GM19467 (cell line): ENCODE measurements at regions not wholly inside any gene's neighbourhood (a gene's known extent, or its start where the extent isn't known, plus 50 kb on each side); places are given as distances from the start of the nearest gene placed in this dataset.

Experiments used
- ATAC-seq: cut with Tn5 transposase; IDR thresholded peaks from one replicate; pipeline ENCODE4 v1.9.1; 2021; ENCODE audit warnings: mild to moderate bottlenecking, moderate library complexity; ENCODE audit not compliant: unreplicated experiment

DNA sequence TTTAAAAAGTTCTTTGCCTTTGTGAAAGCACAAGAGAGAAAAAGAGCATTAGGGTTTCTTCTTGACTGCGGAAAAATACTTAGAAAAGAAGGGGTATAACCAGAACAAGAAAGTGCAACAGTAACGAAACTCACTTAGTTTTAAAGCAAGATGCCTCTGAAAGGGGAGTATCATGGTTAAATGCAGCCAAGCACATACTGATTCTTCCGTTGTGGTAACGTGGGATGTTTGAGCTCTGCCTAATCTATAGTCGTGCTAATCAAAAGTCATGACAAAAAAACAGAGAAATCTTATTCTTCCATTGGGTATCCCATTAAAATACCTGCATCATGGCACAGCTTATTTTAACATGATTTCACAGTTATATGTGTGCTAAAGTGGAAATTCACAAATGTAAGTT is 187.8 kb upstream of the LRFN5 start:
- no peak for ATAC-seq

DNA sequence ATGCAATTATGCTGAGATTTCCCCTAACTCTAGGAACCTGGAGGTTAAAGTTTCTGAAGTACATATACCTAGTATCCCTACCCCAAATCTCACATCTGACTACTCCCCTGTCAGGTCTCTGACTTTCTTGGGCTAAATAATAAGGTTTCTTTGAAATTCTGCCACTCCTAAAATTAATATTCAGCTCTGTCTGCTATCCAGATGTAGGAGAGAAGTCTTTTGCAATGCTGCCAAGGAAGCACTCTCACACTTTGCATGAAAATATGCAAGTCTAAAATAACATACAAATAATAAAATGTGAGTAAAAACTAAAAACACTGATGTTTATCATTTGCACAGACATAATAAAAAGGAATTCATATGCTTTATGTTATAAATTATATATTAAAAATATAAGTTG is 196.9 kb upstream of the LRFN5 start:
- ATAC-seq: no peak

DNA sequence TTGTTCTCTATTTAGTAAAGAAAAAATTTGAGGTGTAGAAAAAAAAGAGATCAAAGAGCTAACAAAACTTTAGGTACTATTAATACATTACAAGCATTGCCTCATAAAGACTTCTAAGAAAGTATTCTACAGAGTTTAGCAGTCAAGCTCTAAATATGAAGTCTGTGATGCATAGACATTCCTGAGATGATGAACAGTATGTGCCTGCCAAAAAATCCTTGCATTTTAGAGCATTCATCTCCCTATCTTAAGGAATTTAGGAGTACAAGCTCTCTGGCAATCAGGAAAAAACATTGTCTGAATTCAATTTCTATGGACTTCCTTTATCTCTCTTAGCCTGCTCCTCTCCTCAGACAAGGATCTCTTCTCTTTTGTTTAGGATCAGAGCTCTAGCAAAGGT is 202.6 kb upstream of the LRFN5 start:
- no peak for ATAC-seq

DNA sequence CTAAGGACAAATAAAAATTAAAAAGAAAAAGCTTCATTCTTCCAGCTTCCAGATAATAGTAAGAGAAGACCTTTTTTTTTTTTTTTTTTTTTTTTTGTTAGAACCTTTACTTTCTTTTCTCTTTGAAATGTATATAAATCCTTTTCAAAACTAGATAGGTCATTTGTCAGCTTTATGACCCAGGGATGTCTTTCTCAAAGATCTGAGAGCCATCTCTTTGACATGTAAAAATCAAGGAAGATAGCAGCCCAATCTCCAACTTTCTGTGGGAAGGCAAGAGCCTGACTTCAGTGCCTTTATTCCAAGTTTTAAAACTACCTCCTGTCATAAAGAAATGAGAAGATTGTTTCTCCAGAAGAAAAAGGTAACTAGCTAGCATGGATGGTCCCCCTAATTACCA is 203.3 kb upstream of the LRFN5 start:
- ATAC-seq: no peak

DNA sequence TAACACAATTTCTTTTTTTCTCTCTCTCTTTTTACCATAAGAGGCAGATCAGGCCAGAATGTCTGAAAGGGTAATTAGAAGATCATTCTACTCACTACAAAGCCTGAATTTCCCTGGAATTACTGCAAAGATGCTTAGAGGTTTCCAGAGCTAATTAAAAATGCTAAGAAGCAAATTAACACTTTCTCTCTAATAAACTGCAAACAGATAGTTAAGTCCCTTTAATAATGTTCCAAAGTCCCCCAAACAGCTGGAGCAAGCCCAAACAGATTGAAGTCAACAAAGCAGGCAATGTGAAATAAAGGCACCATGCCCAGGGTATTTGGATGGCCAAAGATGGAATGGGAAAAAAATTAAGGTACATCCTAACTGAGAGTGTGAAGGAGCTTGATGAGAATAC is 208.8 kb upstream of the LRFN5 start:
- ATAC-seq: no peak

DNA sequence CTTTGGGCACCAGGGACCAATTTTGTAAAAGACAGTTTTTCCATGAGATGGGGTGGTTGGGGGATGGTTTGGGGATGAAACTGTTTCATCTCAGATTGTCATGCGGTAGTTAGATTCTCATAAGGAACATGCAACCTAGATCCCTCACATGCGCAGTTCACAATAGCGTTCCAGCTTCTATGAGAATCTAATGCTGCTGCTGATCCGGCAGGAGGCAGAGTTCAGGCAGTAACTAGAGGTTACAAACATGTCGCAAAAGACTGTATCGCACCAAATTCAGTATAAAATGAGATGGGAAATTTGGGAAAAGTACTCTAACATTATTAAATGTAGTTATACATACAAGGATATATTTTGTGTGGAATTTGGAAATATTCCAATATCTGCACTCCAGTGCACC is 213.2 kb upstream of the LRFN5 start:
- no peak for ATAC-seq

DNA sequence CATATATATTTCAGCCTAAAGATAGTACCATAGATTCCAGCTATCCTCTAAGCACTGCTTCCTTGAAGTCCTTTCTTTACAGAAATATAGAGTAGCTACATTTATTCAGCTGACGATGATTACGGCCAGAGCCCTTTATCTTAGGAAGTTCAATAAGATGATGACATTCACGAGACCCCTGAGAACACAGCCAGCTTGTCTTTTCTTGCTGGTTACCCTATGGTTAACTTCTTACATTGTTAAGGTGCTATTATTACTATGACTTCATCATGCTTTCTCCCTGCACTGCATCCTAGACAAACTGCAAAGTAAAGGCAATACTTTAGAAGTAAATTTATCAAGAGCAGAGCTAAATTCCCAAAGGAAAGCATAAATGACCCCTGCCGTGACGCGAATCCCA is 214.4 kb upstream of the LRFN5 start:
- ATAC-seq: no peak

DNA sequence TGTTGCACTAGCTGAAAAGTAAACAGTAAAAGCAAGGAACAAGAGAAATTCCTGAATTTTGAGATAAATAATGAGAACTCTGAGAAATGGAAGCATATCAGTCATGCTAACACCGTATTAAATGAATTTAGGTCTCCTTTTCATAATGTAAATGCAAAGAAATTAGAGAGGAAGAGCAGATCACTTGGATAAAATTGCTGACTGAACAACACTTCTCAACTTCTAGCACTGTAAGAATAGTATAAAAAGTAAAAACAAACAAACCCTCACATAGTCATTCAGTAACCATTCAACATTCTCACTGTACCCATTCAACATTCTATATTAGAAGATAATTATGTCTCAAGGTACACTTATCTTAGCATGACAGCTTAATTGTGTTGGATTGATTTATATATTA is 217.3 kb upstream of the LRFN5 start:
- ATAC-seq: no peak

DNA sequence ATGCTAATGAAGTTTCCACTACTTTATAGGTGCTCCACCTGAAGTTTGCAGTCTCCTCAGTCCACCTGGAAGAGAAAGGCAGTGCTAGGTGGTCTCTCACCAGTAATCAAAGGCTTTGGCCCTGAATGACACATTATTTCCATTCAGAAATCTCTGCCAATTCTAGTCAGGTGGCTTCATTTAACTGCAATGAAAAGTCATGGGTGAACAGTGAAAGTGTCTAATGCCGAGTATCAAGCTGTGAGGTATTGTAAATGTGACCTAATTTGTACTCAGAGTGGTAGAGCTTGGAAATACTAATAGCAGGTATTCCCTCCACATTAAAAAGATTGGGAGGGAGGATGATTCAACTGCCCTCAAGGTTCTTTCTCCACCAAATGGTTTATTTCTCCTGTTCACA is 220.9 kb upstream of the LRFN5 start:
- no peak for ATAC-seq

DNA sequence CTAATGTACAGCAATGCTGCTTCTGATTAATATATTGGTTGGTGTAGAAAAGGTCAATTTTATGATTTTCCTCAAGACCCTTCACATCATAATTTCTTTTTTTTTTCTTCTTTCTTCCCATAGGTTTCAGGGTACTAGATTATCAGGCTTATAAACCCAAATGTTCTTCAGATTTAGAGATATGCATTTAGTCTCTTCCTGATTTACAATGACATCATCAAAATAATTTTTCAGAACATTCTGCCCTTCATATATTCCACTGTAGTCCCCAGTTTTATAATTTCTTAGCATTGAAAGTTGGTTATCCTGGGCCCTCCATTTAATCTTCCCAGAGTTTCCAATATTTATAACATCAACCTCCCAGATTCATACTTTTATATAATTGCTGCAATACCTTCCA is 226.7 kb upstream of the LRFN5 start:
- no peak for ATAC-seq

DNA sequence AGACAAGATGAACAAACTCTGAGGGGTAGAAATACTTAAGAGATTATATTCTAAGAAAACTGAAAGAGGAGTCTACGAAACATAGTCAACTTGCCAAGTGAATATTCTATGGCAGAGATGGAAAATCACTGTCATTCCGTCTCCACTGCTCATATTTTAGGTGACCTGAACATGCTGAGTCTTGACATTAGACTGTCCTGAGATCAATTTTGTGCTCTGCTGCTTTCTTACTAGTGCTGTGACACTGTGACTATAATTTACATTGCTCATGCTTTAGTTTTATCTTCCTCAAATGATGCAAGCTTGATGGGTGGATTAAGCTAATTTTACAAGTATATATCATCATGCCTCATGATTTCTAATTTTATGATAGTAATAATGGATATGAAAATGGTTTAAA is 228.2 kb upstream of the LRFN5 start:
- ATAC-seq: no peak

DNA sequence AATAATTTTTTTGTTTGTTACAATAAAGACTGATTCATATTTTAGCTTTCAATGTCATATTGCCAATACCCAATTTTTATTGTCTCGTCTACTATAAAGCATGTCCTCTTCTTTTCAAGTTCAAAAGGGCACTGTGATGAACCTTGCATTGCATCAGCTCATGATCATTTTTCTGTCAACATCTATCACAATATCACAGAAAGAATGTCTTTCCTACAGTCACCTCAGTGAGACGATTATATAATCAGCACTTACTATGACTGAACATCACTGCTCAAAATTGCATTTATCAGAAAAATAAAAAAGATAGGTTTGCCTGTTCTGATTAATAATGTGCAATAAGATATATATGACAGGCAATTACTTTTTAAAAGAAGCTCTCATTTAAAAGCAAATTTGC is 228.7 kb upstream of the LRFN5 start:
- ATAC-seq: no peak

DNA sequence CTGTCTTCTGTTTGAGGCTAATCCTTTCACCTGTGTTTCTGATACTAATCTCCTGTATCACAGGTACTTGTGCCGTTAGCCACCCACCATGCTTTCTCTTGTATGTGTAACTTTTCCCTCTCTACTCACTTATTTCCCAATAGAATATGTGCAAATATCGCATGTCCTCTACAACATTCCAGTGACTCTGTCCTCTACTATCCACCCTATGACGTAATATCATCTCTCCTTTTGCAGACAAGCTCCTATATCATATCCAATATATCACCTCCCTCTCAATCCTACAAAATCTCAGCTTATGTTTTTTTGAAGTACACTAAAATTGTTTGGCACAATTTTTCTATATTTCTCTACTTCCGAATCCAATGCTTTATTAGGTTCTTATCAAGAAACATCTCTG is 232.6 kb upstream of the LRFN5 start:
- ATAC-seq: no peak

DNA sequence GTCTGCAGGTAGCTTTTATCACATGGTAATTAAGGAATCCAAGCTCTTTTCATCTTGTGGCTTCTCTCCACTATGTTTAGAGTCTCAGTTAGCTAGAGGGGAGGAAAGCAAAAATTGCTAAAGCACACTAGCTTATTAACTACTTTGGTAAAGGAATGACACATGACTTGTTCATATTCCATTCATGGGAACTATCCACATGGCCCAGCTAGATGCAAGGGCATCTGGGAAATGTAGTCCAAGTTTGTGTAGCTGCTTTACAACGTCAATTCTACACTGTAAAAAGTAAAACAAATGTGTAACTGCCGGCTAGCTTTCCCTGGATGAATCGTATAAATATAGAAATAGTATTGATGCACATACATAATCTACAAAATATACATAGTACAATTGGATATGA is 244.5 kb upstream of the LRFN5 start:
- ATAC-seq: no peak

DNA sequence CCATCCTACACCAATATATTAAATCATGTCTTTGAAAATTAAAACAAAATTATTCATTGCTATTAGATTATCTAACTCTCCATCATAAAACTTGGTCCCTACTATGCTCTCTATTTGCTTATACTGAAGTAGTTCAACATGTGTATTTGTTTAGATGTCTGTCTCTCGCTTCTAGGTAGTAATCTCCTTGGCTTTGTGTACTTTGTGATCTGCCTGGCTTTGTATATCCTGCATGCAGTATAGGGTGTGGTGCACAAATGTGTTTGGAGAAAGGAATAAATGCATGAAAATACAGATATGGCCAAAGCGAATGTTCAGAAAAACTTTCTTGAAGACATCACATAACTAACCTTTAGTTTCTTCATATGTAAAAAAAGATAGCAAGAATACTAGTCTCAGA is 246.6 kb upstream of the LRFN5 start:
- ATAC-seq: no peak

DNA sequence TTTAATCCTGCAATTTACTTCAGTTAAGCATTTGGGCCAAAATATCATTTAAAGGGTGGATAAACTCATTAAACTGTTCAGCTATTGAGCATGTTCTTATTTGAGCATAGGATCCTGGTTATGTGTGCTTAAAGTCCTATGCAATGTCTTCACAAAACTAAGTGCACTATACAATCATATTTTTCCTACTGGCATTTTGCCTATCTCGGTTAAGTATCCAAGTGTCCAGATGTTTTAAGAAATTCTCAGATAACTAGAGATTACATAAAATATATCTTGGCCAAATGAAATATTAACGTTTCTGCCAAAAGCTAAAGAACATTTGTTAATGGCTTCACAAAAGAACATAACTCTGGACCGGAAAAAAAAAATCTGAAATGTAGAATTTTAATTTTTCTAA is 250.8 kb upstream of the LRFN5 start:
- ATAC-seq: no peak

DNA sequence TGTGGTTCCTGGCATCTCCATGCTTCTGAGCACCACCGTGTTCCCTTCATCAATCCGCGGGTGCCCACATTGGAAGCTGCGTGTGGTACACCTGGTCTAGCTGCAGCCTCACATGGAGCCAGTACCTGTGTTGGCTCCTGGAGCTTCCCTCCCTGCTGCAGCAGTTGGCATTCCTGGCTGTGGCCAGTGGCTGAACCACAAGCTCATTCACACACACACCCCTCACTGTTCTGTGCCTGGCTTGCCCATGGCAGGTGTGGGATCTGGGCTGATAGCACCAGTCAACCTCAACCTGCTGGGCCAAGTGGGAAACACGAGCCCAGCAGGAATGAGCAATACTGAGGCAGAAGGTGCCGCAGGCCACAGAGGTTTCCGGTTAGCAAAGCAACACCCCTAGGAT is 256.2 kb upstream of the LRFN5 start:
- no peak for ATAC-seq

DNA sequence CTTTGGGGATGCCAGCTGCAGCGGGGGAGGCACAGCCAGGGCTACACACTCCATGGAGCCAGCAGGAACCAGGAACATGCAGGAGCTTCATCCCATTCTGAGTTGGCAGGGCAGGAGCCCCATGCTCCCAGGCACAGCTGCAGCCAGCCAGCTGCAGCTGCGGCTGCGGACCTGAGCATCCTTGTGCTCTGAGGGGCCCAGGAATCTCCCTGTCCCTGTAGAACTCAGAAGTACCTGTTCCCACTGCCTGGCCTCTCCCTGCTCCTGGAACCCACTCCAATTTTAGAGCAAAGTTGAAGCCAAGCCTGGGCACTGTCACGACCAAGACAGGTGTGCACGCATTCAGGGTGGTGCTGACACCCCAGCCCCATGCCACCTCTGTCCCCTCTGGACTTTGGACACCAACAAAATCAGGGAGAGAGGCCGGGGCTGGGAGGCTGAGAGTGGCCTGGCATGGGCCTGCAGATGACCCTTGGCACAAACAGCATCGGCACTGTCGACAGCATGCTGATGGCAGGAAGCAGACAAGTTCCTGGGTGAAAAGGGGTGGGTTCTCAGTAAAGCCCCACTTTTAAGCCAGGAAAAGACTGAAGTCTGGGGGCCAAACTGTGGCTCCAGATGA is 257.3 kb upstream of the LRFN5 start:
- ATAC-seq: no peak

DNA sequence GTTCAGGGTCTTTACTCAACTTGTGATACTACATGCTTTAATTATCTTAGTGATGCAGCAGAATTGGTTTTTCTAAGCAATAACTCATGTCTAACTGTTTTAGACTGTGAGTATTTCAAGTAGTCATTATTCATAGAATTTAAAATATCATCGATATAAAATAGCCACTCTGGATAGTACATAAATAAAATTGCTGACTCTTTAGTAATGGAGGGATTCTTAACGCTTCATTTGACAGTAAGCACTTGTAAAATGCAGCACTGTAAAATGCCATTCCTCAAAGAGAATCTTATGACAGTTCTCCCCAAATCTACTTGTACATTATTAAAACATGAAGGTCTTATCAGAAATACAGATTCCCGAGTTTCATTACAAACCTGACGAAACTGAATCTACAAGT is 262.8 kb upstream of the LRFN5 start:
- no peak for ATAC-seq

DNA sequence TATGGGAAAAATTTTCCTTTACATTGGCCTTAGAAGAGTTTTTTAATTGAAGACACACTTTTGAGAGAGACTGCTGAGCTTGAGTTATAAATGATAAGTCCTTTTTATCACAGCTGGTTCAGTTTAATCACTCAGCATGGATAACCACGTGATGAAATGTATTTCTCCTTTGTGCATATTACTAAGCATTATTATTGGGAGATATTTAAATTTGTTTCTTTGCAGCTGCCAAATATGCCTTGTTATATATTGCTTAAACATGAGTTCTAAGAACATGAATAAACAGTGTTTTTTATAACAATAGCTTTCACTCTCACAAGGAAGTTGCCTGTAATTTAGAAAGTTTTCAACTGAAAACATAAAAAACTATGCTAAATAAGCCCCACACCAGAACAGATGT is 293.5 kb upstream of the LRFN5 start:
- no peak for ATAC-seq

DNA sequence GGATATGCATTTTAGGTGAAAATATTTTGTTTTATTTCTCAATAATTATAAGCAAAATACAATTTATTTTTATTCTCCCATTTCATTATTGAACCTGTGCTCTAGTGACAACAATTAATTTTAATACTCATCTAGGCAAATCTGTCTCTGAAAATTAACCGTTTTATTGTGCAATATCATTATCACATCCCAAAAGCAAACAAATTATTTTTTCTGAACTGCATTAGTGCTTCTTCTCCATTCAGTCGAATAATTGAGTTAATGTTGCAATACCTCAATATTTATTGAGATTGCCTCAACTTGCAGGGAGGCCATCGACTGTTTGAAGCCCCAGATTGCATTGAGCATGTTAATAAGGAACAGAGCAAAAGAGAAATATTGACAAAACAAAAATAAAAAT is 303.2 kb upstream of the LRFN5 start:
- ATAC-seq: no peak

DNA sequence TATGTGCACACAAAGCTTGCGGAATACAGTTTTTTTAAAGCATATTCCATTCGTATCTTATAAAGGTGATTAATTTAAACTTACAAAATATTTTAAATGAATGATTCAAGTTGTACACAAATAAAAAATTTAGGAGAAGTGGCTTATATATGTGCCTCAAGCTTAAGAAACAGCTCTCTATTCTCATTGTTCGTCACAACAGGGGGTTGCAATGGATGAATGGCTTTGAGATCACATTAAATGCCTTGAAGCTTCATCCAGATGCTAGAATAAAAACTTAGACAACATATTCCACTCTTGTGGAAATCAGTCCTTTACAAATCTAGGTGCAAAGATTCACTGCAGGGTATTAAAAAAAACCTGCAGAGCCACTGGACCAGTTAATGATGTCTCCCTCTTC is 303.9 kb upstream of the LRFN5 start:
- no peak for ATAC-seq

DNA sequence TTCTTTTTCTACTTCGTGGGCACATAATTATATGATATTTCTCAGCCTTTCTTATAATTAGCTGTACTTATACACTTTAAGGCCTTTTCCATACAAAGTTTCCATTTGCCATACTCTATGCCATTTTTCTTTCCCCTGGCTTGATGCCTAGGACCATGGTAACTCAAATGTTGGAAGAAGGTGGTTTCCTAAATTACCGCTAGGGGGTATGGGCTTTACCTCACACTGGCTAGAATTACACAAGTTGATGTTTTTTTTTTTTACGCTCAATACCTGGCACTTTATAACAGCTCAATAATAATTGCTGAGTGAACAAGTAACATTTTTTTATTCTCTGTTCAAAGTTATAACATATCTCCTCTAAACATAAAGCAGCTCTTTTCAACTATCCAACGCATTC is 306.8 kb upstream of the LRFN5 start:
- ATAC-seq: no peak

DNA sequence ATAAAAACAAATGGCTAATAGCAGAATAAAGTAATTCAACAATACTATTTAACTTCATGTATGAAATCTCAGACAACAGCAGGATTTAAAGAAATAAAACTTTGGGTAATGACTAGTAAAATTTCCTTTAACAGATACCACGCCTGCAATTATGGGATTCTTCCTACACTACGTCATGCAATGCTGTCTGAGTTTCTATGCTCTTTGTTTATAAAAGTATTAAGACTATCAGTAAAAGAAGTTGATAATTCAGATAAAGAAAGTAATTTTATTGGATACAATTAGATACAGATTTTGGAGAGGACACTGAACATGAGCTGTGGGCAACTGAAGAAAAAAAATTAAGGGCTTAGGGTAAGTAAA is 308.4 kb upstream of the LRFN5 start:
- no peak for ATAC-seq
